ENCODE measurements at regions not wholly inside any gene's neighbourhood (a gene's known extent, or its start where the extent isn't known, plus 50 kb on each side); places are given as distances from the start of the nearest gene placed in this dataset.

GRCh38 chr18:75945265-75945933 lies 517.9 kb upstream of the SMIM21 start:
- ATAC-seq (replicated peaks; ENCODE audit: extremely low read depth, poor library complexity, severe bottlenecking) (no peak), DNase-seq (ENCODE audit: low spot score in 2 of 2) (no peak)
- no peaks in the 10 kb centered on the region for H3K27me3 Mint-ChIP-seq
- H3K4me1 Mint-ChIP-seq = no peaks in the 10 kb centered on the region
- no peak overlapping the region for H3K27ac Mint-ChIP-seq (ENCODE audit: low read depth)
- peaks cover 32% of the 10 kb centered on the region for H3K9me3 Mint-ChIP-seq
- H3K4me3 Mint-ChIP-seq = no peak overlapping the region
- H3K36me3 Mint-ChIP-seq (ENCODE audit: insufficient read depth) = no peaks in the 10 kb centered on the region

DNA sequence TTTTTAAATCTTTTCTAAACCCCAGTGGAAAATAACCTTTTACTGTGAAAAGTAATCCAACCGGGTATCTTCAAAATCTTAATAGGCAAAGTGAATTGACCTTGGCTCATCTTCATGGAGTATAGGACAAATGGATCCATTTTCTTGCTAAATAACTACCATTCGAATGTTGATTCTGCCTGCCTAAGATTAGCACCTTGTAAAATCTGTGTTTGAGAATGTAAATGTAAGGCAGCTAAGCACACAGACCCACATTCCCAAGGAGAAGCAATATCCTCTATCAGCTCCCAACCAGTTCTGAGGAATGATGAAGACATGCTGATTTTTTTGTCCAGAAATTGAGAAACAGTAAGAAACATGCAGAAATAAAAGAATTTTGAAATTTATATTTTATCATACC lies 509.8 kb upstream of the SMIM21 start:
- no peak for DNase-seq (ENCODE audit: low spot score in 2 of 2)
- H3K27me3 Mint-ChIP-seq = no peaks in the 10 kb centered on the region
- no peak overlapping the region for H3K27ac Mint-ChIP-seq (ENCODE audit: low read depth)
- no peaks in the 10 kb centered on the region for H3K36me3 Mint-ChIP-seq (ENCODE audit: insufficient read depth)
- no peaks in the 10 kb centered on the region for H3K4me1 Mint-ChIP-seq
- no peak for ATAC-seq (replicated peaks; ENCODE audit: extremely low read depth, poor library complexity, severe bottlenecking)
- no peak overlapping the region for H3K4me3 Mint-ChIP-seq
- H3K9me3 Mint-ChIP-seq = peaks cover 12% of the 10 kb centered on the region

- no peak overlapping the region for H3K4me3 Mint-ChIP-seq
- no peaks in the 10 kb centered on the region for H3K27me3 Mint-ChIP-seq
- ATAC-seq (replicated peaks; ENCODE audit: extremely low read depth, poor library complexity, severe bottlenecking) (no peak), DNase-seq (ENCODE audit: low spot score in 2 of 2) (no peak)
- H3K9me3 Mint-ChIP-seq = peaks cover 10% of the 10 kb centered on the region
- H3K36me3 Mint-ChIP-seq (ENCODE audit: insufficient read depth) = no peaks in the 10 kb centered on the region
- no peak overlapping the region for H3K27ac Mint-ChIP-seq (ENCODE audit: low read depth)
- no peaks in the 10 kb centered on the region for H3K4me1 Mint-ChIP-seq
These were observed 509.4 kb upstream of the SMIM21 start for GRCh38 chr18:75936862-75937261.

GRCh38 chr18:75931079-75931478 lies 503.6 kb upstream of the SMIM21 start:
- Mint-ChIP-seq H3K4me1 (no peaks in the 10 kb centered on the region), H3K36me3 (ENCODE audit: insufficient read depth) (no peaks in the 10 kb centered on the region), H3K27me3 (no peaks in the 10 kb centered on the region), H3K4me3 (no peak overlapping the region), H3K27ac (ENCODE audit: low read depth) (no peak overlapping the region), H3K9me3 (peaks cover 10% of the 10 kb centered on the region)
- ATAC-seq (replicated peaks; ENCODE audit: extremely low read depth, poor library complexity, severe bottlenecking) (no peak), DNase-seq (ENCODE audit: low spot score in 2 of 2) (no peak)

- Mint-ChIP-seq H3K36me3 (ENCODE audit: insufficient read depth) (no peaks in the 10 kb centered on the region), H3K9me3 (peaks cover 4% of the 10 kb centered on the region)
- no peak for ATAC-seq (replicated peaks; ENCODE audit: extremely low read depth, poor library complexity, severe bottlenecking)
These were observed 501.2 kb upstream of the SMIM21 start for GRCh38 chr18:75928706-75929105.

GRCh38 chr18:75927791-75928190 lies 500.3 kb upstream of the SMIM21 start:
- no peaks in the 10 kb centered on the region for H3K4me1 Mint-ChIP-seq
- H3K4me3 Mint-ChIP-seq = no peak overlapping the region
- ATAC-seq (replicated peaks; ENCODE audit: extremely low read depth, poor library complexity, severe bottlenecking) (no peak), DNase-seq (ENCODE audit: low spot score in 2 of 2) (no peak)
- H3K27ac Mint-ChIP-seq (ENCODE audit: low read depth) = no peak overlapping the region
- H3K9me3 Mint-ChIP-seq = peaks cover 5% of the 10 kb centered on the region
- no peaks in the 10 kb centered on the region for H3K36me3 Mint-ChIP-seq (ENCODE audit: insufficient read depth)
- H3K27me3 Mint-ChIP-seq = no peaks in the 10 kb centered on the region

More at GRCh38 chr18:75928706-75929105, 501.2 kb upstream of the SMIM21 start:
- Mint-ChIP-seq H3K4me3 (no peak overlapping the region), H3K27me3 (no peaks in the 10 kb centered on the region), H3K27ac (ENCODE audit: low read depth) (no peak overlapping the region), H3K4me1 (no peaks in the 10 kb centered on the region)
- no peak for DNase-seq (ENCODE audit: low spot score in 2 of 2)

GRCh38 chr18:75926811-75927210 lies 499.3 kb upstream of the SMIM21 start:
- no peak for ATAC-seq (replicated peaks; ENCODE audit: extremely low read depth, poor library complexity, severe bottlenecking)
- H3K4me3 Mint-ChIP-seq = no peak overlapping the region
- peaks cover 10% of the 10 kb centered on the region for H3K9me3 Mint-ChIP-seq
- H3K36me3 Mint-ChIP-seq (ENCODE audit: insufficient read depth) = no peaks in the 10 kb centered on the region
- H3K27me3 Mint-ChIP-seq = no peaks in the 10 kb centered on the region
- DNase-seq (ENCODE audit: low spot score in 2 of 2) = no peak
- no peak overlapping the region for H3K27ac Mint-ChIP-seq (ENCODE audit: low read depth)
- no peaks in the 10 kb centered on the region for H3K4me1 Mint-ChIP-seq

DNA sequence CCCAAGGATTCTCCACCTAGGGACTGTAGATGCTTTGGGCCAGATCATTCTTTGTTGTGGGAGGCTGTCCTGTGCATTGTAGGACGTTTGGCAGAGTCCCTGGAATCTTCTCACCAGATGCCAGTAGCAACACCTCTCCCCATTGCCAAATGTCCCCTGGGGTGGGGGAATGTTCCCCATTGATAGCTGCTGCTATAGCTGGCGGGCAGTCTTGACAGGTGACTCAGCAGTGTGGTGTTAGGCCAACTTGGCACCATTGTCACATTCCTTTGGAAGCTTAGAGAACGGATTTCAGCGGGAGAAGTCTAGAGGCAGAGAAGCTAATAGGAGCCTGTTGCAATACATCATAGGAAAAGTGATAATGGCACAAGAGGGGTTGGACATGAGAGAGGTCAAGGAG lies 495.7 kb upstream of the SMIM21 start:
- H3K9me3 Mint-ChIP-seq = peaks cover 17% of the 10 kb centered on the region
- ATAC-seq (replicated peaks; ENCODE audit: extremely low read depth, poor library complexity, severe bottlenecking) = no peak
- no peak overlapping the region for H3K27ac Mint-ChIP-seq (ENCODE audit: low read depth)
- no peak overlapping the region for H3K4me3 Mint-ChIP-seq
- no peaks in the 10 kb centered on the region for H3K27me3 Mint-ChIP-seq
- no peaks in the 10 kb centered on the region for H3K4me1 Mint-ChIP-seq
- H3K36me3 Mint-ChIP-seq (ENCODE audit: insufficient read depth) = no peaks in the 10 kb centered on the region
- no peak for DNase-seq (ENCODE audit: low spot score in 2 of 2)

DNA sequence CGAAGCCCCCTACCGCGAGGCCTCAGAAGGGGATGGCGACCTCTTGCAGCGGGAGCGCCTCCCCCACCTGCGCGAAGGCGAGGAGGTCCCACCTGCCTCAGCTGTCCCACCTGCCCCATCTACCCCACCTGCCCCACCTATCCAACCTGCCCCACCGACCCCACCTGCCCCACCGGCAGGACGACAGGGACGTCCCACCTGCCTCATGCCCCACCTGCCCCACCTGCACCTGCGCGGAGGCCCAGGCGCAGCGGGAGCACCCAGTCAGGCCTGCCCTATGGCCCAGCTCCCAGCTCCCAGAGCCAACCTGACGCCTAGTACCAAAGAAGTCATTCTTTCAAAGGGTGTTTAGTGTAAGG lies 489.1 kb upstream of the SMIM21 start:
- Mint-ChIP-seq H3K4me1 (no peaks in the 10 kb centered on the region), H3K4me3 (no peak overlapping the region), H3K9me3 (peaks cover 7% of the 10 kb centered on the region), H3K27ac (ENCODE audit: low read depth) (no peak overlapping the region), H3K36me3 (ENCODE audit: insufficient read depth) (no peaks in the 10 kb centered on the region), H3K27me3 (no peaks in the 10 kb centered on the region)
- DNase-seq (ENCODE audit: low spot score in 2 of 2) = no peak
- ATAC-seq (replicated peaks; ENCODE audit: extremely low read depth, poor library complexity, severe bottlenecking) = no peak

DNA sequence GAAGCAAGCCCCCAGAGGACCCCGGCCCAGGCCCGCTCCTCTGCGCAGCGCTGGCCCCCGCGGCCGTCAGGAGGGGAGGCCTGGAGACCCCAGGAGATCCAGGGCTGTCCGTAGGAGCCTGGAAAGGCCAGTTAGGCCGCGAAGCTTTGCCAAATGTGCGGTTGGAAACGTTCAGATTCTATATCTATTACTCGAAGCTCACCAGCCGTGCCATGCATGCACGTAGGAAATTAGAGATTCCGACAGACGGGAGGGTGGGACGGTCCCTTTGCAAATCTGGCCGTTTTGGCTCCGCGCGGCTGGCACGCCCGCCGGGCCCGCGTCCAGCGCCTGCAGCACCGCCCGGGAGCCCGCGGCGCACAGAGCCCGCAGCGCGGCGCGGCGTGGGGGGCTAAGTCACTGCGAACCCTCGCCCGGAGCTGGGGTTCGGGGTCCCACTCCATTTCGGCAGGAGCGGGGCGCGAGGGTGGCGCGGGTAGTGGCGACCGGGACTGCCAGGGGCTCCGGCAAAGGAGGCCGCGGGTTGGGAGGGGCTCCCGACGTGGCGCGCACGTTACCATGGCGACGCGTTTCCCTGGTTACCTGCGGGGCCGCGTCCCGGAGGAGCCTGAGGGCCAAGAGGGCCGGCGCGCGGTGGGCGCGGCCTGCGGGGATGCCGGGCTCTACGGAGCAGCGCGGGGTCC lies 488.6 kb upstream of the SMIM21 start:
- Mint-ChIP-seq H3K4me3 (no peak overlapping the region), H3K27ac (ENCODE audit: low read depth) (no peak overlapping the region), H3K36me3 (ENCODE audit: insufficient read depth) (no peaks in the 10 kb centered on the region), H3K9me3 (peaks cover 3% of the 10 kb centered on the region), H3K27me3 (no peaks in the 10 kb centered on the region), H3K4me1 (no peaks in the 10 kb centered on the region)
- no peak for ATAC-seq (replicated peaks; ENCODE audit: extremely low read depth, poor library complexity, severe bottlenecking)
- DNase-seq (ENCODE audit: low spot score in 2 of 2) = no peak

DNA sequence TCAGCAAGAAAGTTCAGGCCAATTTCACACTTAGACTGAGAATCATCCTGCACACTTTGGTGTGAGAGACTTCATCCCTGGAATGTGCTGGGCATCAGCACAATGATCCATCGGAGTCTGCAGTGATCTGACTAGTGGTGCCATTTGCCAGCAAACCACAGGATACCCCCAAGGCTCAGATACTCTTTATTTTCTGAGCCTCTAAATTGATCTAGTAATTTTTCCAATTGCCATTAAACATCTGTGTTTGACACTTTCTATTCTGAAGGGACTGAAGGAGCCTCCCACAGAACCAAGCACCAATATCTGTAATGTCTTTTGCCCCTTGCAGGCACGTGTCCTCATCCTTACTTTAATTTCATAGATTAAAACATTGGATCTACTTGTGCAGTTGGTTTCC lies 485.3 kb upstream of the SMIM21 start:
- ATAC-seq (replicated peaks; ENCODE audit: extremely low read depth, poor library complexity, severe bottlenecking) (no peak), DNase-seq (ENCODE audit: low spot score in 2 of 2) (no peak)
- no peaks in the 10 kb centered on the region for H3K9me3 Mint-ChIP-seq
- H3K27me3 Mint-ChIP-seq = no peaks in the 10 kb centered on the region
- H3K27ac Mint-ChIP-seq (ENCODE audit: low read depth) = no peak overlapping the region
- H3K4me3 Mint-ChIP-seq = no peak overlapping the region
- no peaks in the 10 kb centered on the region for H3K36me3 Mint-ChIP-seq (ENCODE audit: insufficient read depth)
- H3K4me1 Mint-ChIP-seq = no peaks in the 10 kb centered on the region

- Mint-ChIP-seq H3K27me3 (no peaks in the 10 kb centered on the region), H3K4me1 (no peaks in the 10 kb centered on the region), H3K9me3 (no peaks in the 10 kb centered on the region), H3K27ac (ENCODE audit: low read depth) (no peak overlapping the region), H3K36me3 (ENCODE audit: insufficient read depth) (no peaks in the 10 kb centered on the region), H3K4me3 (no peak overlapping the region)
- DNase-seq (ENCODE audit: low spot score in 2 of 2) (no peak), ATAC-seq (replicated peaks; ENCODE audit: extremely low read depth, poor library complexity, severe bottlenecking) (no peak)
These were observed 476.9 kb upstream of the SMIM21 start for GRCh38 chr18:75904416-75904815.

DNA sequence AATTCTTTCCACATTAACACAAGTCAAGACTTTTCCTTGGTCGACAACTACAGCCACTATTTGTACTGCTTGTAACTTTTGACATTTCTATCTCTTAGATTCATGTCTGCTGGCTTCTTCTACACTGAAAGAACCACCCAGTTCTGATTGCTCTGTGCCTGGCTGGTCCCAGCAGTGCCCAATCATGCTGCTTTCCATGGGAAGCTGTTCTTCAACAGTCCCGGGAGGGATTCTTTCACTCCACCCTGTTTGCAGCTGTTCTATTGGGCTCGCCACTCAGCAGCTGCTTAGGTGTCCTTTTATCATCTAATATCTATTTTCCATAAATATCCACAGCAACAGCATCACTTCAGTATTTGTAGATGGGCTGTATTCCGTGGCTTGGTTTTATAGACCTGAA lies 471.1 kb upstream of the SMIM21 start:
- no peaks in the 10 kb centered on the region for H3K9me3 Mint-ChIP-seq
- no peak overlapping the region for H3K27ac Mint-ChIP-seq (ENCODE audit: low read depth)
- no peak for DNase-seq (ENCODE audit: low spot score in 2 of 2)
- H3K36me3 Mint-ChIP-seq (ENCODE audit: insufficient read depth) = no peaks in the 10 kb centered on the region
- no peak for ATAC-seq (replicated peaks; ENCODE audit: extremely low read depth, poor library complexity, severe bottlenecking)
- no peaks in the 10 kb centered on the region for H3K27me3 Mint-ChIP-seq
- H3K4me3 Mint-ChIP-seq = no peak overlapping the region
- no peaks in the 10 kb centered on the region for H3K4me1 Mint-ChIP-seq
